ENCODE measurements at regions not wholly inside any gene's neighbourhood (a gene's known extent, or its start where the extent isn't known, plus 50 kb on each side); places are given as distances from the start of the nearest gene placed in this dataset.

- Histone ChIP-seq H3K9me3 (ENCODE audit: low read length) (no peaks in the 10 kb centered on the region), H3K4me2 (ENCODE audit: low read depth, low read length) (no peak overlapping the region), H3K79me2 (ENCODE audit: insufficient read depth, low read length) (no peaks in the 10 kb centered on the region), H4K20me1 (ENCODE audit: insufficient read depth, low read length) (no peaks in the 10 kb centered on the region), H3K27me3 (ENCODE audit: control insufficient read depth in 1 of 2, insufficient read depth in 2 of 2, low read length in 2 of 2) (no peaks in the 10 kb centered on the region), H3K27ac (ENCODE audit: extremely low read length, insufficient read depth, low read length) (no peak overlapping the region), H3K36me3 (replicated peaks in 1 of 2; ENCODE audit: control insufficient read depth in 1 of 2, insufficient read depth in 2 of 2, low read length in 2 of 2) (no peaks in the 10 kb centered on the region), H3K4me3 (replicated peaks in 1 of 3; ENCODE audit: insufficient read depth in 1 of 3, low read depth in 2 of 3, low read length in 3 of 3) (no peak overlapping the region), H2AFZ (ENCODE audit: low read length) (no peak overlapping the region), H3K4me1 (ENCODE audit: insufficient read depth, low read length) (no peaks in the 10 kb centered on the region), H3K9ac (ENCODE audit: insufficient read depth, low read depth, low read length) (no peak overlapping the region)
- no TSS peak for BruUV-seq (replicated peaks)
- DNase-seq (ENCODE audit: low spot score) (no peak), ATAC-seq (no peak), FAIRE-seq (no peak)
- TF ChIP-seq ESRRA (CRISPR knock-in tag; IDR thresholded peaks at IDR 0.05; ENCODE audit: low read depth) (no peak), ZNF614 (CRISPR knock-in tag; IDR thresholded peaks at IDR 0.05; ENCODE audit: borderline replicate concordance) (no peak), PAWR (CRISPR knock-in tag; IDR thresholded peaks at IDR 0.05; ENCODE audit: borderline replicate concordance) (no peak), MED8 (CRISPR knock-in tag; IDR thresholded peaks at IDR 0.05; ENCODE audit: insufficient replicate concordance) (no peak), GTF3A (CRISPR knock-in tag; conservative IDR thresholded peaks at IDR 0.05) (no peak), ATM (IDR thresholded peaks at IDR 0.05; ENCODE audit: borderline replicate concordance) (no peak), GATAD2A (CRISPR knock-in tag; IDR thresholded peaks at IDR 0.05) (no peak), ZNF275 (CRISPR knock-in tag; IDR thresholded peaks at IDR 0.05; ENCODE audit: borderline replicate concordance) (no peak), E2F1 (CRISPR knock-in tag; IDR thresholded peaks at IDR 0.05) (no peak), ZNF550 (CRISPR knock-in tag; IDR thresholded peaks at IDR 0.05; ENCODE audit: borderline replicate concordance) (no peak), CHCHD3 (CRISPR knock-in tag; IDR thresholded peaks at IDR 0.05) (no peak), THYN1 (CRISPR knock-in tag; IDR thresholded peaks at IDR 0.05; ENCODE audit: borderline replicate concordance, low read depth) (no peak), HBP1 (CRISPR knock-in tag; IDR thresholded peaks at IDR 0.05; ENCODE audit: low read depth) (no peak), ZBTB21 (CRISPR knock-in tag; IDR thresholded peaks at IDR 0.05) (no peak), ZNF674 (CRISPR knock-in tag; IDR thresholded peaks at IDR 0.05; ENCODE audit: low read depth) (no peak), ZNF354B (CRISPR knock-in tag; IDR thresholded peaks at IDR 0.05) (no peak), ZNF558 (CRISPR knock-in tag; IDR thresholded peaks at IDR 0.05; ENCODE audit: borderline replicate concordance) (no peak), HMG20B (CRISPR knock-in tag; conservative IDR thresholded peaks at IDR 0.05) (no peak)
- 9% methylated on average over 5 of the region's 5 CpGs for WGBS (ENCODE audit: low lambda C conversion rate)
- intact Hi-C loops (cut with micrococcal nuclease; ENCODE audit: unreplicated experiment) (no loop called here), in situ Hi-C loops (cut with HindIII; ENCODE audit: extremely low pct_ligation_motif_present, low pct_unique_long_range_greater_than_20kb) (no loop called here)
- POLR2A ChIA-PET = no interaction called here
- CTCF ChIA-PET (ENCODE audit: low intra/inter-chr PET ratio, low total read pairs) = no interaction called here
Measured at GRCh38 chr11:104661471-104661870, 236.8 kb downstream of the CASP12 start.
